Thyroid gland (tissue), 4 donors: ENCODE measurements at regions not wholly inside any gene's neighbourhood (a gene's known extent, or its start where the extent isn't known, plus 50 kb on each side); places are given as distances from the start of the nearest gene placed in this dataset.

Experiments used
- DNase-seq, 2 donors: peaks; one replicate each; pipeline ENCODE4 v3.0.0-alpha.2; 2019
- H3K27ac ChIP-seq, 3 donors: fragments of 200-600 bp; sonication (generic); 1 replicate in 2 of 3; 2 replicates in 1 of 3; pipeline ENCODE4 v1.5.1; 2016 to 2019; ENCODE audit warnings: mild to moderate bottlenecking in 1 of 3, moderate library complexity in 1 of 3
- H3K27me3 ChIP-seq: fragments of 200-600 bp; sonication (generic); one replicate; pipeline ENCODE4 v1.5.1; 2019
- H3K36me3 ChIP-seq, 2 donors: fragments of 200-600 bp; sonication (generic); one replicate each; pipeline ENCODE4 v1.5.1; 2016 to 2019
- H3K4me1 ChIP-seq, 2 donors: fragments of 200-600 bp; sonication (generic); one replicate each; pipeline ENCODE4 v1.5.1; 2017 to 2019
- H3K4me3 ChIP-seq, 3 donors: fragments of 200-600 bp; sonication (generic); replicated peaks in 1 of 3; 1 replicate in 2 of 3; 2 replicates in 1 of 3; pipeline ENCODE4 v1.5.1; 2016; ENCODE audit warnings: mild to moderate bottlenecking in 1 of 3
- H3K9me3 ChIP-seq: fragments of 200-600 bp; sonication (generic); one replicate; pipeline ENCODE4 v1.5.1; 2017
- POLR2A ChIP-seq, 2 donors: fragments of 450-650 bp; IDR thresholded peaks; one replicate each; pipeline ENCODE4 v1.6.1; 2017; ENCODE audit warnings: antibody characterized with exemption in 2 of 2, mild to moderate bottlenecking in 2 of 2, moderate library complexity in 1 of 2
- WGBS, 2 donors: methylation state at CpG; one replicate each; pipeline ENCODE4 v1.1.5; 2017; 5-methylcytosine and 5-hydroxymethylcytosine counted together
- intact Hi-C: fragments of 100-400 bp; cut with DNase I; formaldehyde crosslinking; loops from one replicate; pipeline ENCODE4 v1.15.1; 2023
- TF ChIP-seq, protein P1 (sequence below), 6 experiments: fragments of 200-600 bp in 3 of 6; fragments of 450-650 bp in 3 of 6; sonication (generic) in 3 of 6; IDR thresholded peaks; one replicate each; pipeline ENCODE4 v1.5.1; 2016 to 2019; ENCODE audit warnings: antibody characterized with exemption in 6 of 6, mild to moderate bottlenecking in 2 of 6, inconsistent platforms in 1 of 6, moderate library complexity in 1 of 6

GRCh38 chrX:33735182-33735581 is 396.9 kb downstream of the FAM47A start:
- 76 to 85% methylated on average over 1 of the region's 1 CpG for WGBS, 2 donors
- H3K4me1 ChIP-seq: no peaks in the 10 kb centered on the region
- TF ChIP-seq, protein P1, sequence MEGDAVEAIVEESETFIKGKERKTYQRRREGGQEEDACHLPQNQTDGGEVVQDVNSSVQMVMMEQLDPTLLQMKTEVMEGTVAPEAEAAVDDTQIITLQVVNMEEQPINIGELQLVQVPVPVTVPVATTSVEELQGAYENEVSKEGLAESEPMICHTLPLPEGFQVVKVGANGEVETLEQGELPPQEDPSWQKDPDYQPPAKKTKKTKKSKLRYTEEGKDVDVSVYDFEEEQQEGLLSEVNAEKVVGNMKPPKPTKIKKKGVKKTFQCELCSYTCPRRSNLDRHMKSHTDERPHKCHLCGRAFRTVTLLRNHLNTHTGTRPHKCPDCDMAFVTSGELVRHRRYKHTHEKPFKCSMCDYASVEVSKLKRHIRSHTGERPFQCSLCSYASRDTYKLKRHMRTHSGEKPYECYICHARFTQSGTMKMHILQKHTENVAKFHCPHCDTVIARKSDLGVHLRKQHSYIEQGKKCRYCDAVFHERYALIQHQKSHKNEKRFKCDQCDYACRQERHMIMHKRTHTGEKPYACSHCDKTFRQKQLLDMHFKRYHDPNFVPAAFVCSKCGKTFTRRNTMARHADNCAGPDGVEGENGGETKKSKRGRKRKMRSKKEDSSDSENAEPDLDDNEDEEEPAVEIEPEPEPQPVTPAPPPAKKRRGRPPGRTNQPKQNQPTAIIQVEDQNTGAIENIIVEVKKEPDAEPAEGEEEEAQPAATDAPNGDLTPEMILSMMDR (IDR thresholded peaks at IDR 0.05): no peak
- TF ChIP-seq POLR2A (IDR thresholded peaks at IDR 0.05): no peak
- H3K36me3 ChIP-seq: no peaks in the 10 kb centered on the region
- H3K9me3 ChIP-seq: no peaks in the 10 kb centered on the region
- H3K27ac ChIP-seq: no peak overlapping the region
- H3K27me3 ChIP-seq: no peaks in the 10 kb centered on the region
- intact Hi-C loops: no loop called here
- no peak for DNase-seq
- H3K4me3 ChIP-seq: no peak overlapping the region

GRCh38 chrX:33726281-33727160 is 405.6 kb downstream of the FAM47A start:
- intact Hi-C loops: no loop called here
- no peaks in the 10 kb centered on the region for H3K27me3 ChIP-seq
- peak overlapping the region in 2 of 3 donors; percentile 11 to 25 for H3K4me3 ChIP-seq
- peak overlapping the region in 1 of 3 donors; percentile 49 for H3K27ac ChIP-seq
- no peaks in the 10 kb centered on the region for H3K4me1 ChIP-seq
- TF ChIP-seq POLR2A (IDR thresholded peaks at IDR 0.05): no peak
- TF ChIP-seq, protein P1 (IDR thresholded peaks at IDR 0.05): no peak
- 13 to 26% methylated on average over 16 to 37 of the region's 45 CpGs for WGBS, 2 donors
- H3K9me3 ChIP-seq: no peaks in the 10 kb centered on the region
- DNase-seq: peak; percentile 51 to 53
- H3K36me3 ChIP-seq: no peaks in the 10 kb centered on the region

DNA sequence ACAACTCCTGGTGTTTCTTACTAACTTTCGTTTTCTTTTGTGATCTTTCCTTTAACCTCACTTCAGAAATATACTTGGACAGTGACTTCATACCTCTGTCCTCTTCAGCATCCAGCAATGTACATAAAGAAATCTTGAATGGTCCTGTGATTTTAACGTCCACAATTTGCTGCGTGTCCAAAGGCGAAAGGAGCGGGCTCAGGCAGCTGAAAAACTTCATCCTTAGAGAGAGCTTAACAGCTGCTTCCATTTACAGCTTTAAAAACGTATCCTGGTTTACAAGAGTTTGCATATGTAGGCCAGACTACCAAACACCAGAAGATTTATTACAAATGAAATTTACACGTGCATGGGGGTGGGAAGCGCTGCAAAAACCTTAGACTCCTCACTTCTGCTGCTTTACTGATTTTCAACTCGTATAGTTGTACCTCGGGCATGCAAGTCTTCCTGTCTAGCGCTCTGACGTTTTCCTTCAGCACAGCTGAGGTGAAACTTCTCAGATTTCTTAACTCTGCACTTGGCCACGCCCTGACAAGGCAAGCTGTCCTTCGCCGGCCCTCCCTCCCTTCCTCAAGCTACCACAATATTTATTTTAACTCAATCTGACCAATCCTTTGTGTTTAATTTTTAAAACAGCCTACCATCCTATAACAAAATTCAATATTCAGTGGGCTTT is 406.4 kb downstream of the FAM47A start:
- H3K9me3 ChIP-seq: no peaks in the 10 kb centered on the region
- 1 to 4% methylated on average over 15 of the region's 15 CpGs for WGBS, 2 donors
- TF ChIP-seq, protein P1 (IDR thresholded peaks at IDR 0.05): no peak
- peak in 1 of 2 donors; percentile 69 for TF ChIP-seq POLR2A (IDR thresholded peaks at IDR 0.05)
- no peaks in the 10 kb centered on the region for H3K27me3 ChIP-seq
- H3K4me3 ChIP-seq: peak overlapping the region in 2 of 3 donors; percentile 4 to 25
- intact Hi-C loops: no loop called here
- peak overlapping the region in 2 of 3 donors; percentile 32 to 49 for H3K27ac ChIP-seq
- H3K4me1 ChIP-seq: no peaks in the 10 kb centered on the region
- DNase-seq: peak; percentile 63 to 68
- H3K36me3 ChIP-seq: no peaks in the 10 kb centered on the region

- intact Hi-C loops: no loop called here
- H3K27me3 ChIP-seq: no peaks in the 10 kb centered on the region
- no peak for DNase-seq
- H3K9me3 ChIP-seq: no peaks in the 10 kb centered on the region
- H3K27ac ChIP-seq: no peak overlapping the region
- 85 to 100% methylated on average over 1 of the region's 1 CpG for WGBS, 2 donors
- no peaks in the 10 kb centered on the region for H3K36me3 ChIP-seq
- no peak overlapping the region for H3K4me3 ChIP-seq
- TF ChIP-seq, protein P1 (IDR thresholded peaks at IDR 0.05): no peak
- TF ChIP-seq POLR2A (IDR thresholded peaks at IDR 0.05): no peak
- H3K4me1 ChIP-seq: no peaks in the 10 kb centered on the region
These were observed 410.2 kb downstream of the FAM47A start for GRCh38 chrX:33721927-33722326.

DNA sequence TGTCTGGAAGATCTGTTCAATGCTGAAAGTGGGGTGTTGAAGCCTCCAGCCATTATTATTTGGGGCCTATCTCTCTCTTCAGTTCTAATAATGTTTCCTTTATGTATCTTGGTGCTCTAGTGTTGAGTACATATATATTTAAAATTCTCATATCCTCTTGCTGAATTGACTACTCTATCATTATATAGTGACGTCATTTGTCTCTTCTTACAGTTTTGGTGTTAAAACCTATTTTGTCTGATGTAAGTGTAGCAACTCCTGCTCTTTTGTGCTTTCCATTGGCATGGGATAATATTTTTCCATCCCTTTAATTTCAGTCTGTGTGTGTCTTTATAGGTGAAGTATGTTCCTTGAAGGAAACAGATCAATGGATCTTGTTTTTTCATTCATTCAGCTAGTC is 446.0 kb downstream of the FAM47A start:
- no peak for DNase-seq
- Histone ChIP-seq H3K4me1 (no peaks in the 10 kb centered on the region), H3K9me3 (no peaks in the 10 kb centered on the region), H3K27me3 (no peaks in the 10 kb centered on the region), H3K36me3 (no peaks in the 10 kb centered on the region), H3K27ac (no peak overlapping the region), H3K4me3 (no peak overlapping the region)
- no peak for TF ChIP-seq POLR2A (IDR thresholded peaks at IDR 0.05)
- TF ChIP-seq, protein P1 (IDR thresholded peaks at IDR 0.05): no peak
- intact Hi-C loops: no loop called here
- WGBS, 2 donors: 88 to 90% methylated on average over 1 of the region's 1 CpG
